ENCODE measurements at regions not wholly inside any gene's neighbourhood (a gene's known extent, or its start where the extent isn't known, plus 50 kb on each side); places are given as distances from the start of the nearest gene placed in this dataset.

DNA sequence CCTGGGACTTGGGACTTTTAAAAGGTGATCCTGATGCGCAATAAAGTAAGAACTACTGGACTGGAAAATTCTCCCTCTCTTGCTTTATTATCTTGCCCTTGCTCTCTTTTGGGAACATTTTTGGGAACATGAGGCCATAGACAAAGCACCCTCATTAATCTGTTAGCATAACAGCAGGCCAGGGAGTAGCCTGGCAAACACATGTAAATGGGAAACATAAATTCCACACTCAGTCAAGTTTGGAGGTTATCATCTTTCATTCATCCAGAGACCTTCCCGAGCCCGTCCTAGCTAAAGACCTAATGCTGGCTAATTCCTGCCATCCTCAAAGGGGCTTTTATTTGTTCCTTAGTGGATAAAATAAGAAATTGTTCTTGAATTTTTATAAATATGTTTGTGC lies 162.8 kb upstream of the ARX start:
- no peaks in the 10 kb centered on the region for H3K27me3 ChIP-seq (ENCODE audit: control insufficient read depth, extremely low read depth, insufficient read depth, low read length)
- H3K9me3 ChIP-seq (ENCODE audit: control insufficient read depth, low read depth, low read length), result no peaks in the 10 kb centered on the region
- no peaks in the 10 kb centered on the region for H3K4me1 ChIP-seq (ENCODE audit: control insufficient read depth, extremely low read depth, insufficient read depth, low read length)
- no peak overlapping the region for H3K27ac ChIP-seq (ENCODE audit: control insufficient read depth, insufficient read depth, low read length)
- dilution Hi-C loops (cut with MboI; ENCODE audit: extremely low pct_ligation_motif_present, low sequenced_read_pairs), result no loop called here
- H3K9ac ChIP-seq (ENCODE audit: control insufficient read depth, extremely low read depth, insufficient read depth, low read length), result no peak overlapping the region
- H2AFZ ChIP-seq (ENCODE audit: control insufficient read depth, low read length), result no peak overlapping the region
- no peaks in the 10 kb centered on the region for H4K20me1 ChIP-seq (ENCODE audit: control insufficient read depth, extremely low read depth, insufficient read depth, low read length)
- no peaks in the 10 kb centered on the region for H3K79me2 ChIP-seq (ENCODE audit: control insufficient read depth, insufficient read depth, low read length)
- H3K4me3 ChIP-seq (ENCODE audit: control insufficient read depth in 2 of 3, extremely low read depth in 1 of 3, insufficient read depth in 2 of 3, low read depth in 1 of 3, low read length in 3 of 3), result no peak overlapping the region
- no peaks in the 10 kb centered on the region for H3K9me1 ChIP-seq (ENCODE audit: control insufficient read depth, extremely low read depth, insufficient read depth, low read length)
- no peak overlapping the region for H3K4me2 ChIP-seq (ENCODE audit: control insufficient read depth, extremely low read depth, insufficient read depth, low read depth, low read length)
- TF ChIP-seq EZH2 (IDR thresholded peaks at IDR 0.05; ENCODE audit: low read length), result no peak
- TF ChIP-seq, protein P1, sequence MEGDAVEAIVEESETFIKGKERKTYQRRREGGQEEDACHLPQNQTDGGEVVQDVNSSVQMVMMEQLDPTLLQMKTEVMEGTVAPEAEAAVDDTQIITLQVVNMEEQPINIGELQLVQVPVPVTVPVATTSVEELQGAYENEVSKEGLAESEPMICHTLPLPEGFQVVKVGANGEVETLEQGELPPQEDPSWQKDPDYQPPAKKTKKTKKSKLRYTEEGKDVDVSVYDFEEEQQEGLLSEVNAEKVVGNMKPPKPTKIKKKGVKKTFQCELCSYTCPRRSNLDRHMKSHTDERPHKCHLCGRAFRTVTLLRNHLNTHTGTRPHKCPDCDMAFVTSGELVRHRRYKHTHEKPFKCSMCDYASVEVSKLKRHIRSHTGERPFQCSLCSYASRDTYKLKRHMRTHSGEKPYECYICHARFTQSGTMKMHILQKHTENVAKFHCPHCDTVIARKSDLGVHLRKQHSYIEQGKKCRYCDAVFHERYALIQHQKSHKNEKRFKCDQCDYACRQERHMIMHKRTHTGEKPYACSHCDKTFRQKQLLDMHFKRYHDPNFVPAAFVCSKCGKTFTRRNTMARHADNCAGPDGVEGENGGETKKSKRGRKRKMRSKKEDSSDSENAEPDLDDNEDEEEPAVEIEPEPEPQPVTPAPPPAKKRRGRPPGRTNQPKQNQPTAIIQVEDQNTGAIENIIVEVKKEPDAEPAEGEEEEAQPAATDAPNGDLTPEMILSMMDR (optimal IDR thresholded peaks at IDR 0.05 in 1 of 3, IDR thresholded peaks at IDR 0.05 in 1 of 3, conservative IDR thresholded peaks at IDR 0.05 in 1 of 3; ENCODE audit: extremely low read depth in 1 of 3, insufficient read depth in 2 of 3, low read length in 3 of 3), result no peak
- FAIRE-seq (no peak), DNase-seq (ENCODE audit: low read depth, low spot score) (no peak)
- no peaks in the 10 kb centered on the region for H3K36me3 ChIP-seq (ENCODE audit: control insufficient read depth in 2 of 2, extremely low read depth in 1 of 2, insufficient read depth in 2 of 2, low read length in 2 of 2)

GRCh38 chrX:25175743-25176142 lies 160.0 kb upstream of the ARX start:
- dilution Hi-C loops (cut with MboI; ENCODE audit: extremely low pct_ligation_motif_present, low sequenced_read_pairs), result no loop called here
- Histone ChIP-seq H3K9ac (ENCODE audit: control insufficient read depth, extremely low read depth, insufficient read depth, low read length) (no peak overlapping the region), H3K9me3 (ENCODE audit: control insufficient read depth, low read depth, low read length) (no peaks in the 10 kb centered on the region), H2AFZ (ENCODE audit: control insufficient read depth, low read length) (no peak overlapping the region), H3K4me1 (ENCODE audit: control insufficient read depth, extremely low read depth, insufficient read depth, low read length) (no peaks in the 10 kb centered on the region), H3K4me2 (ENCODE audit: control insufficient read depth, extremely low read depth, insufficient read depth, low read depth, low read length) (no peak overlapping the region), H3K27me3 (ENCODE audit: control insufficient read depth, extremely low read depth, insufficient read depth, low read length) (no peaks in the 10 kb centered on the region), H3K79me2 (ENCODE audit: control insufficient read depth, insufficient read depth, low read length) (no peaks in the 10 kb centered on the region), H3K9me1 (ENCODE audit: control insufficient read depth, extremely low read depth, insufficient read depth, low read length) (no peaks in the 10 kb centered on the region), H4K20me1 (ENCODE audit: control insufficient read depth, extremely low read depth, insufficient read depth, low read length) (no peaks in the 10 kb centered on the region), H3K27ac (ENCODE audit: control insufficient read depth, insufficient read depth, low read length) (no peak overlapping the region), H3K36me3 (ENCODE audit: control insufficient read depth in 2 of 2, extremely low read depth in 1 of 2, insufficient read depth in 2 of 2, low read length in 2 of 2) (no peaks in the 10 kb centered on the region), H3K4me3 (ENCODE audit: control insufficient read depth in 2 of 3, extremely low read depth in 1 of 3, insufficient read depth in 2 of 3, low read depth in 1 of 3, low read length in 3 of 3) (no peak overlapping the region)
- DNase-seq (ENCODE audit: low read depth, low spot score), result no peak
- TF ChIP-seq EZH2 (IDR thresholded peaks at IDR 0.05; ENCODE audit: low read length), result no peak
- TF ChIP-seq, protein P1 (optimal IDR thresholded peaks at IDR 0.05 in 1 of 3, IDR thresholded peaks at IDR 0.05 in 1 of 3, conservative IDR thresholded peaks at IDR 0.05 in 1 of 3; ENCODE audit: extremely low read depth in 1 of 3, insufficient read depth in 2 of 3, low read length in 3 of 3), result no peak
- FAIRE-seq, result no peak
